SU-DHL-6 (cell line): ENCODE measurements at regions not wholly inside any gene's neighbourhood (a gene's known extent, or its start where the extent isn't known, plus 50 kb on each side); places are given as distances from the start of the nearest gene placed in this dataset.
A peak's percentile ranks its signal among the peaks of the same experiment; 100 is the strongest.

Experiments used
- EZH2phosphoT487 ChIP-seq: fragments of 200-600 bp; sonication (generic), shearing (Covaris generic); conservative IDR thresholded peaks from 2 replicates; pipeline ENCODE4 v1.6.1; 2018; ENCODE audit warnings: mild to moderate bottlenecking, antibody characterized with exemption, low read length, moderate library complexity, mixed read lengths
- TF ChIP-seq, protein P1 (sequence below): fragments of 200-600 bp; sonication (generic); IDR thresholded peaks from one replicate; pipeline ENCODE4 v1.5.1; 2017; ENCODE audit warnings: antibody characterized with exemption, mild to moderate bottlenecking, low read length, moderate library complexity; ENCODE audit not compliant: insufficient read depth, poor library complexity, severe bottlenecking

DNA sequence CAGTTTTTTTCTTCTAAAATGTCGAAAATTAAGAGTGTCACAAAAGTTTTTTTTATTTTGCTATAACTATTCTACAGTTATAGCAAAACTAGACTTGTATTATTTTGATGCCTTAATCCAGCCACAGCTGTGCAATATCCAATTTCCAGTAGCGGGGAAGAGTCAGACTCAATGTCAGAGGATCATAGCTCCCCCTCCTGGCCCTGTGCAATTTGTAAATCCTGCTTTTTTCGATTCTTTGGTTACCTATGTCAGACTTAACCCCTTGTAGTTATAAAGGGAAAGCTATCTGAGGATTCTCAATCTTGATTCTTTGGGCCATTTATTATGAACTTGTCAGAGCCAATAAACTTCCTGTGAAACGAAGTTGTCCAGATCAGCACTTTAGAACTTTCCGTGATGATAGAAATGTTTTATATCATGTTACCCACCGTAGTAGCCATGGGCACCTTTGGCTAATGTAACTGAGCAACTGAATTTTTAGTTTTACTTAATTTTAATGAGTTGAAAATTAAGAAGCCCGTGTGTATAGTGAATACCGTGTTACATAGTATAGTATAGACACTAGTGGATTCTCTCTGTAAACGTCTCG lies 87.7 kb upstream of the PRKCQ start:
- TF ChIP-seq, protein P1, sequence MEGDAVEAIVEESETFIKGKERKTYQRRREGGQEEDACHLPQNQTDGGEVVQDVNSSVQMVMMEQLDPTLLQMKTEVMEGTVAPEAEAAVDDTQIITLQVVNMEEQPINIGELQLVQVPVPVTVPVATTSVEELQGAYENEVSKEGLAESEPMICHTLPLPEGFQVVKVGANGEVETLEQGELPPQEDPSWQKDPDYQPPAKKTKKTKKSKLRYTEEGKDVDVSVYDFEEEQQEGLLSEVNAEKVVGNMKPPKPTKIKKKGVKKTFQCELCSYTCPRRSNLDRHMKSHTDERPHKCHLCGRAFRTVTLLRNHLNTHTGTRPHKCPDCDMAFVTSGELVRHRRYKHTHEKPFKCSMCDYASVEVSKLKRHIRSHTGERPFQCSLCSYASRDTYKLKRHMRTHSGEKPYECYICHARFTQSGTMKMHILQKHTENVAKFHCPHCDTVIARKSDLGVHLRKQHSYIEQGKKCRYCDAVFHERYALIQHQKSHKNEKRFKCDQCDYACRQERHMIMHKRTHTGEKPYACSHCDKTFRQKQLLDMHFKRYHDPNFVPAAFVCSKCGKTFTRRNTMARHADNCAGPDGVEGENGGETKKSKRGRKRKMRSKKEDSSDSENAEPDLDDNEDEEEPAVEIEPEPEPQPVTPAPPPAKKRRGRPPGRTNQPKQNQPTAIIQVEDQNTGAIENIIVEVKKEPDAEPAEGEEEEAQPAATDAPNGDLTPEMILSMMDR, result peak; percentile 32
- no peak for TF ChIP-seq EZH2phosphoT487
